ENCODE measurements at regions not wholly inside any gene's neighbourhood (a gene's known extent, or its start where the extent isn't known, plus 50 kb on each side); places are given as distances from the start of the nearest gene placed in this dataset.

DNA sequence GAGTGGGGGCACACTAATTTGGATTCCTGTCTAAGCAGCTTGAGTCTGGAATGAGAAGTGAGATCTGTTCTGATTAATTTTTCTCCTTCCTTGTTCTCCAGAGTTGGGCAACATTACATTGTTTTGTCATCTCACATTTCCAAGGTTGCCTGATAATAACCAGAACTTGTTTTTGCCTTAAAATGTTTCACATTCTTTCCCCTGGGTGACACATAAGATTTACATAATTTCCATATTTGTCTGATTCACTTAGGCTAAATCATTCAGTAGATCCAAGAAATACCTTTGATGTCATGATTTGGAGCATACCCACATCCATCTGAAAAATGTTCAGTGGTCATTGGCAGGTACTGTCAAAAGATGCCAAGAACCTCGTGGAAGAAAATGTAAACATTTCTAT lies 60.3 kb downstream of the XCL2 start:
- ATAC-seq = peak; percentile 84

DNA sequence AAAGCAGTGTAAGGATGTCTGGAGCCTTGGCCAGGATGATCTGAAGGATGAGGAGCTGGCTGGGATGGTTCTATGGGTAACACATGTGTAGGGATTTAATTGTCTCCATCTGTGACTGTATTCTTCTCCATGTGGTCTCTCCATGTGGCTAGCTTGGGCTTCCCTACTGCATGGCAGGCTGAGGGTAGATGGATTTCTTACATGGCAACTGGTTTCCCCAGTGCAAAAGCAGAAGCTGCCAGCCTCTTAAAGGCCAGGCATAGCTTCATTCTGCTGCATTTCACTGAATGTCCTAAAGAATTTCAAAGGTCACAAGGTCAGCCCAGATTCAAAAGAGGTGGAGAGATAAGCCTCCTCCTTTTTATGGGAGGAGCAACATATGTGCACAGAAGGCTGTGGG lies 61.7 kb downstream of the XCL2 start:
- Histone ChIP-seq H3K36me3 (replicated peaks in 1 of 2; ENCODE audit: insufficient read depth in 1 of 2, low read depth in 2 of 2) (no peaks in the 10 kb centered on the region), H3K4me1 (peaks cover 29% of the 10 kb centered on the region), H3K9me3 (no peaks in the 10 kb centered on the region), H3K27ac (no peak overlapping the region), H3K27me3 (no peaks in the 10 kb centered on the region), H3K4me3 (no peak overlapping the region)
- no peak for TF ChIP-seq POLR2A (IDR thresholded peaks at IDR 0.05)
- ATAC-seq (no peak), DNase-seq (no peak)
- intact Hi-C loops (cut with DNase I) = no loop called here

More for the DNA sequence above, 60.3 kb downstream of the XCL2 start:
- Histone ChIP-seq H3K27me3 (no peaks in the 10 kb centered on the region), H3K4me1 (peaks cover 38% of the 10 kb centered on the region), H3K9me3 (no peaks in the 10 kb centered on the region), H3K36me3 (replicated peaks in 1 of 2; ENCODE audit: insufficient read depth in 1 of 2, low read depth in 2 of 2) (no peaks in the 10 kb centered on the region), H3K4me3 (no peak overlapping the region), H3K27ac (peak overlapping the region in 2 of 4 donors; percentile 63 to 66)
- 8 to 13% methylated on average over 1 of the region's 1 CpG for WGBS, 2 donors
- intact Hi-C loops (cut with DNase I) = no loop called here
- DNase-seq = no peak
- TF ChIP-seq POLR2A (IDR thresholded peaks at IDR 0.05) = no peak
- TF ChIP-seq, protein P1, sequence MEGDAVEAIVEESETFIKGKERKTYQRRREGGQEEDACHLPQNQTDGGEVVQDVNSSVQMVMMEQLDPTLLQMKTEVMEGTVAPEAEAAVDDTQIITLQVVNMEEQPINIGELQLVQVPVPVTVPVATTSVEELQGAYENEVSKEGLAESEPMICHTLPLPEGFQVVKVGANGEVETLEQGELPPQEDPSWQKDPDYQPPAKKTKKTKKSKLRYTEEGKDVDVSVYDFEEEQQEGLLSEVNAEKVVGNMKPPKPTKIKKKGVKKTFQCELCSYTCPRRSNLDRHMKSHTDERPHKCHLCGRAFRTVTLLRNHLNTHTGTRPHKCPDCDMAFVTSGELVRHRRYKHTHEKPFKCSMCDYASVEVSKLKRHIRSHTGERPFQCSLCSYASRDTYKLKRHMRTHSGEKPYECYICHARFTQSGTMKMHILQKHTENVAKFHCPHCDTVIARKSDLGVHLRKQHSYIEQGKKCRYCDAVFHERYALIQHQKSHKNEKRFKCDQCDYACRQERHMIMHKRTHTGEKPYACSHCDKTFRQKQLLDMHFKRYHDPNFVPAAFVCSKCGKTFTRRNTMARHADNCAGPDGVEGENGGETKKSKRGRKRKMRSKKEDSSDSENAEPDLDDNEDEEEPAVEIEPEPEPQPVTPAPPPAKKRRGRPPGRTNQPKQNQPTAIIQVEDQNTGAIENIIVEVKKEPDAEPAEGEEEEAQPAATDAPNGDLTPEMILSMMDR (IDR thresholded peaks at IDR 0.05) = peak in 1 of 7 experiments; percentile 11

DNA sequence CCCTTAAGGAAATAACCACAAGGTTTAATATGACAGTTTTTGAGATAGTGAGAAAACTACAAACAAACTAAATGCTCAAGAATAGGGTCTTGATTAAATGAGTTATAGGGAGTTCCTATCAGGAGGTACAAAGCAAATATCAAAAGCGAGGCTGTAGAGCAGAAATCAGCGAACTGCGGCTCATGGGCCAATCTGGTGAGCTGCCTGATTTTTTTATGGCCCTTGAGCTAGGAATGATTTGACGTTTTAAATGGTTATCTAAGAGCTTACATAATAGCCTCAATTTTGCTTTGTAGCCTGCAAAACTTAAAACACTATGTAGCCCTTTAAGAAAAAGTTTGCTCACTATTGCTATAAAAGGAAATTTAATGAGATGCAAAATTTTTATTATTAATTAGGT lies 62.2 kb downstream of the XCL2 start:
- ATAC-seq = no peak
- 47 to 53% methylated on average over 4 of the region's 4 CpGs for WGBS, 2 donors
- H3K9me3 ChIP-seq = no peaks in the 10 kb centered on the region
- intact Hi-C loops (cut with DNase I) = no loop called here
- H3K36me3 ChIP-seq (replicated peaks in 1 of 2; ENCODE audit: insufficient read depth in 1 of 2, low read depth in 2 of 2) = no peaks in the 10 kb centered on the region
- H3K4me3 ChIP-seq = no peak overlapping the region
- no peak for DNase-seq
- no peak overlapping the region for H3K27ac ChIP-seq
- H3K27me3 ChIP-seq = no peaks in the 10 kb centered on the region
- H3K4me1 ChIP-seq = peaks cover 29% of the 10 kb centered on the region
- TF ChIP-seq POLR2A (IDR thresholded peaks at IDR 0.05) = no peak
- TF ChIP-seq, protein P1 (IDR thresholded peaks at IDR 0.05) = no peak

DNA sequence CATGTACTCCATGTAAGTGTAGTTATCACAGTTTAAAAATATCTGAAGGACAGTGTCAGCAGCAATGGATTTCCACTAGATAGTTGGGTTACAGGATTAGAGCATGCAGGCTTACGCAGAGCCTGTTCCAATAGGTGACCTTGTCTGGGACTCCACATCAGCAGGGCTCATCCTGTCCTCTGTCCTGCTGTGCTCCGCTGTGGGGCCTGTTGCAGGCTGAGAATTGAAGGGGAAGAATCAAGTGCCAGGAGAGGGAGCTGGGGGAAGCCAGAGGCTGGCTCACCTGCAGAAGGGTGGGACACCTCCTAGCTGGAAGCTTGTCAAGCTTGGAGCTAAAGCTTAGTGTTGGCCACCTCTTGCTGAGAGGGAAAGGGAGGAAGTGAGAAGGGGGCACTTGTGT lies 62.8 kb downstream of the XCL2 start:
- Histone ChIP-seq H3K4me1 (peaks cover 29% of the 10 kb centered on the region), H3K9me3 (no peaks in the 10 kb centered on the region), H3K27me3 (no peaks in the 10 kb centered on the region), H3K36me3 (replicated peaks in 1 of 2; ENCODE audit: insufficient read depth in 1 of 2, low read depth in 2 of 2) (no peaks in the 10 kb centered on the region), H3K27ac (no peak overlapping the region), H3K4me3 (no peak overlapping the region)
- DNase-seq (no peak), ATAC-seq (no peak)
- TF ChIP-seq POLR2A (IDR thresholded peaks at IDR 0.05) = no peak
- TF ChIP-seq, protein P1 (IDR thresholded peaks at IDR 0.05) = no peak
- WGBS, 2 donors = 96 to 100% methylated on average over 2 of the region's 2 CpGs
- intact Hi-C loops (cut with DNase I) = no loop called here

DNA sequence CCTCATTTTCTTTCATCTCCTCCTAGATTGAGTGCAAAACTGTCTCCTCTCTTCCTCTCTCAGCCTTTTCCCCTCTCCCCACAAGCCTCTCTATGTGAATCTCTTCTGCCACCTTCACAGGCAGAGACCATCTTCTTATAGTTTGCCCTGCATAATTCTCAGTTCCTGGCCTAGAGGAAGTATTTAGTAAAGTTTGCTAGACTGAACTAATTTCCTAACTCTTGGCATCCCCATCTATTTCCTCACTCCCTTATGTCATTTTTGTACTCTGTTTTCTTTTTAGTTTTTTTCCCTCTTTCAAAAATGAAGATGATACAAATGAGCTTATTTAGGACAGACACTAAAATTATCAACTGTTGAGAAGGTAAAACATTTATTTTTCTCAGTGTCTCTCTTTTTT lies 66.0 kb downstream of the XCL2 start:
- DNase-seq = no peak
- Histone ChIP-seq H3K4me3 (no peak overlapping the region), H3K36me3 (replicated peaks in 1 of 2; ENCODE audit: insufficient read depth in 1 of 2, low read depth in 2 of 2) (no peaks in the 10 kb centered on the region), H3K27me3 (no peaks in the 10 kb centered on the region), H3K9me3 (peaks cover 0 to 8% (median 0%) of the 10 kb centered on the region in 3 donors), H3K27ac (no peak overlapping the region), H3K4me1 (peaks cover 19% of the 10 kb centered on the region)
- TF ChIP-seq, protein P1 (IDR thresholded peaks at IDR 0.05) = no peak
- no peak for TF ChIP-seq POLR2A (IDR thresholded peaks at IDR 0.05)
- intact Hi-C loops (cut with DNase I) = no loop called here
- no peak for ATAC-seq
